GM19438 (cell line): ENCODE measurements at regions not wholly inside any gene's neighbourhood (a gene's known extent, or its start where the extent isn't known, plus 50 kb on each side); places are given as distances from the start of the nearest gene placed in this dataset.

Experiments
- ATAC-seq: cut with Tn5 transposase; IDR thresholded peaks from one replicate; pipeline ENCODE4 v1.9.1; 2021; ENCODE audit warnings: low read depth; ENCODE audit not compliant: unreplicated experiment

DNA sequence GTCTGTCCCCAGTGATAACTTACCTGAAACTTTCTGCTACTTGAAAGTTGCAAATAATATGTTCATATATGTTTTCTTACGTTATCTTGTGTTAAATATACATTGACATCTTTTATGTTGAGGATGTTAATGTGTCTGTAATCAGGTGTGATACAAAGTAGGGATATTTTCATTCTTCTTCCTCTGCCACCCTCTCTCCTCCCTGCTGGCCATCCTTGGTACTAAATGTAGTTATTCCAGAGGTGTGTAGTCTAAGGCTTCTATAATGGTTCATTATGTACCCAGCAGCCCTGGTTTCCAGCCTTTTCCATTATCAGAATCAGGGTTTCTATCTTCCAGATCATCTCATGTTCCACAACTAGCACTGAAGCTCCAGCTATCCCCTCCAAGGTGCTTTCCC, 606.7 kb upstream of the KLHL1 start:
- ATAC-seq, result no peak

DNA sequence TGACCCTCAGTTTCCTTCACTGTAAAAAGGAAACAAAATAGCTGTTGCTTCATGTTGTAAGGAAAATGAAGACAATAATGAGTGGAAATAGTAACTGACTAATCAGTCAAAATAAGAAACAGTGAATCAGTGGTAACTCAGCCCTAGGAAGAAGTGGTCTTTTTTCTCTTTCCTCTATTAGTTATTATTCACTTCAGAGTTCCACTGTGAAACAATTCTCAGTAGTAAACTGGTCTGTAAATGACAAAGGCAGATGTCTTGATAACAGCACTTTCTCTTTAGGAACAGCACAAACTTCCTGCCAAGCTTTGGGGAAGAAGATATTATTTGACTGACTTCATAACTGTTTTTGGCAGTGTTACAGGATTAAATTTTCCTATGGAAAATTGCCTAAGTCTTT, 600.5 kb upstream of the KLHL1 start:
- no peak for ATAC-seq

DNA sequence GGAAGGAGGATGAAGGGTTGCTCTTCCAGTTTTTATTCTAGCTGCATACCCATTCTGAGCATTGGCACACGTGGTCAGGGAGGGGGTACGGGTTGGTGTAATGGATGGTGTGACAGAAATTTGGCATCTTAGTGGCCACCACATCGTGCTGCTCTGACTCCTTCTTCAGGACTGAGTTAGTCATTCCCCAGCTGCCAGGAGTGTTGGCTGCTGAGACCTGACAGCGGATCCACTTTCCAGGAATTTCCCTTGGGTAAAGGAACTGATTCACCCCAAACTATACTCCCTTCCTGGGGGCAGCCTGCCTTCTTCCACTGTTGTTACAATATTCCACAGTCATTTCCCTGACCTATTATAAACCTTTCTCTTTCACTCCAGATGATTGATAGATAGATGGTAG, 595.5 kb upstream of the KLHL1 start:
- ATAC-seq, result no peak

DNA sequence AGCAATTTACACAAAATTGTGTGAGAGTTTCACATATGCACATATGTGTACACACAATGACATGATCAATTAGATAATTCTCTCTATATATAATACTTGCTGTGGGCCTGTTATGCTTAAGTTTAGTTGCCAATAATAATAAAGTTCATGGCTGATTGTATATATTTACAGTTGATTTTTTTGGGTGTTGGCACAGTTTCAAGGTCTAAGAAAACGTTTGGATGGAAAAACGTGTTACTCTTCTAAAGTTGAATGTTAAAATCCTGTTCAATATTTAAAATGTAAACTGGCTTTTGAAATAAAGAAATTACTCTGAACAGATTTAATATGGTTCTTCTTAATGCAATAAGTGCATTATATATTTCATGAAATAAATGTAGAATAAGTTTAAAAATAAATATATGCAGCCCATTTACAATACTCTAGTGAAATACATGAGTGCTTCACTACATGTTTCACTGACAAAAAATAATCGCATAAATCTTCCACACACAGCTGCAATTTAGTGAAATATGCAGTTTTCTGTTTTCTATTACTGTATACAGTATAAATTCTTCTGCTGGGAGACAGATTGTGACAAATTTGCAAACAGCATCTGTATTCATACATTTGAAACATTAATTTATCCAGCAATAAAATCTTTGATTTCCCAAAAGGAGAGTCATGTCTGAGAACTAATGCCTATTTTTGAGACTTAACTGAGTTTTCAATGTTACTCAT, 586.9 kb upstream of the KLHL1 start:
- no peak for ATAC-seq

DNA sequence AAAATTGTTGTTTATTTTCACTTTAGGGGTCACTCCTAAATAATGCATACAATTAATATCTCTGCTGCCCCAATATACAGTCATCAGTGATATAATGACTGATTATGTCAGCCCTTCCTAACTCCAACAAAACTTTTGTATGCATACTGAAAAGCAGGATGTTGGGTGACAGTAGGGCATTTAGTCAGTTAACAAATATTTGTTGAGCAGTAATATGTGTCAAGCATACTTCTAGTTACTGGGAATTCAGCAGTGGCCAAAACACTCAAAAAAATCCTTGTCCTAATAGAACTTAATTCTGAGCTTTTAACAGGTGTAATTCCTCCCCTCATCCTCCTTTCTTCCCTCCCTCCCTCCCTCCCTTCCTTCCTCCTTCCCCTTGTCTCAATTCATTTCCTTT, 560.7 kb upstream of the KLHL1 start:
- ATAC-seq, result no peak

DNA sequence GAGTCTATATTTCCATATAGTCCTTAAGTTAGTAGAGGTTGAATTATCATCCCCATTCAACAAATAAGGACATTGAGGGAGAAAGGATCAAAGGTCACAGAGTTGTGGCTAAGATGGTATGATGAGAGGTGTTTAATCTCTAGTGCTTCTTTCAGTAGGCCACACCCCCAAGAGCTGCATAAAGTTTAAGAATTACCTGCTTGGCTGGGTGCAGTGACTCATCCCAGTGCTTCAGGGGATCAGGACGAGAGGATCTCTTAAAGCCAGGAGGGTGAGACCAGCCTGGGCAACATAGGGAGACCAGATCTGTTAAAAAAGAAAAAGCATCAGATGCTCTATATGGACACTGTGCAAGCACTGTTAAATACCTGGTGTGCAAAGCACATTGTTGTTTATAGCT, 560.0 kb upstream of the KLHL1 start:
- no peak for ATAC-seq

DNA sequence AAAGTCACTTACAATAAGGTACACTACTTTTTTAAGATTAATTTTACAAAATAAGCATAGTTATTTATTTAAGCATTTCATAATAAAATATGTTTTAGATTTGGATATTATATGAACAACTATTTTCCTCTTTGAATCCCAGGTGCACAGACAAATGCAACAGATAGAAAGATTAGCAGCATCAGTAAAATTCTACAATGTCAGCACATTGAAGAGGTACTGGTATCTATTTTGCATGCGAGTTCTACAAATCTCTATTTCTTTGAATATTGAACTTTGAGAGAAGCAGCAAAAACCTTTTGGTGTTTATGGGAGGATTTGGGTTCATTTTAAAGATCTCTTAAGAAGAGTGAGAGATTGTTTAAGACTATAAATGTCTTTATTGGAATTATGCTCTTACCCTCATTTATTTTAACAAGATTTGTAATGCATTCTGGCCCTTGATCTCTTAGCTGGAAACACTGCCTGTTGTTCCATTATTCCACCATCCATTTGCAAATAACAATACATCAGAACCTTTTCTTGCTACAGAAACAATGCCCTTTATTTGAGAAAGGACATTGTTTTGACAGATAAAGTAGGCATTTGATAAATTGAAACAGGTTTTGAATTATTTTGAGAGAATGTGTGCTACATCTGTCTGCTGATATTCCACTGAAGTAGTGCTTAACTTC, 558.8 kb upstream of the KLHL1 start:
- ATAC-seq, result no peak

DNA sequence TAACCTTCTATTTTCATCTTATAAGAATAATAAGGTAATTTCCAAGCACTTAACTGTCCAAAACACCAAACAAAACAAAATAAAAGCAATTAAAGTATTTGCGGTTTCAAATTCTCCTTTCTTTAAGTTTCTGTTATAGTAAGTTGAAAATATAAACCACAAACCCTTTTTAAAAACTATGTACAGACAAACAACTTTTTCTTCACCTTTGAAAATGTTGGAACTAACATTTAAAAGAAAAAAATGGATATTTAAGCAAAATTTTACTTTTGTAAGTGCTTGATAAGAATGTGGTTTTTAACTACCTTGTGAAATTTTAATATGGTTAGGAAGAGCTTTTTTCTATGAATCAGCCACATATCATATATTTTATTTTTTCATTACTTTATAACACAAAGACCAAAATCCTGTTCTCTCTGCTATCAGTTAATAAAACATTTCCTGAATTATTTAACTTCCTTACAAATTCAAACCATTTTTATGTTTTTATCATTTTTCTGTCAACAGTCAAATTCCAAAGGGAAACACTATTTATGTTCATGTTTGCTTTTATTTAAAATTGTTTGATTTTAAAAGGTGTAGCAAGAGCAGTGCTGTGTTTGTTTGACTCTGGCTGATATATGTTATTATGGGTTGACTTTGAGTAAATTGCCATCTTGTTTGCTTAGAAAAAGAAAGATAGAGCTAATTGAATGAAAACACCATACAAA, 554.1 kb upstream of the KLHL1 start:
- no peak for ATAC-seq

DNA sequence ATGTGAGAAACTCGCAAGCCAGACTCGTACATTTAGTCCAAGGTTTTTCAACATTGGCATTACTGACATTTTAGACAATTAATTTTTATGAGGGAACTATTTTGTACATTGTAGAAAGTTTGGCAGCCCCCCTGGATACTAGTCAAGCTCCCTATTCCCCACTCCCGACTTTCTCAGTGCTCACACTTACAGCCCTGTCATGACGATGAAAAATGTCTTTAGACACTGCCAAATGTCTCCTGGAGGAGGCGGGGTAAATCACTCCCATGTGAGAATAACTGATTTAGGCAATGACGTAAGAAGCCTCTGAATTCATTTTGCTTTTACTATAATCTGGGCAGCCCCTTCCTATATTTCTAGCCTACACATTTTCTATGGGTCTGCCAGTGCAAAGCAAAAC, 535.8 kb upstream of the KLHL1 start:
- ATAC-seq, result no peak

DNA sequence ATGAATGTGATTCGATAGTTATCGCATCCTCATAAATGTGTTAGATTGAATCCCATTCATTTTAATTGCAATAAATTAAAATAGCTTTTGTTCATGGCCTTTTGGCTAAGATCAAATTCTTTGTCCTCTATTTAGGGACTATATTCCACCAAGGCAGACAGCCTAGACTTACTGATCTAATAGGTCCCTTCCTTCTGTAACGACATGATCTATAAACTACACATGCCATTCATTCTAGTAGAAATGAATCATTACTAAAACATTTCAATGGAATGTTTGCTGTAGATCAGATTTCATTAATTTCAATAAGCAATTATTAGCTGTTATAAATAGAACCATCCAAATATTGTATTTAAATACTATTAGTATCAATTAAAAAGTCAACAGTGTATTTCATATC, 526.6 kb upstream of the KLHL1 start:
- no peak for ATAC-seq

DNA sequence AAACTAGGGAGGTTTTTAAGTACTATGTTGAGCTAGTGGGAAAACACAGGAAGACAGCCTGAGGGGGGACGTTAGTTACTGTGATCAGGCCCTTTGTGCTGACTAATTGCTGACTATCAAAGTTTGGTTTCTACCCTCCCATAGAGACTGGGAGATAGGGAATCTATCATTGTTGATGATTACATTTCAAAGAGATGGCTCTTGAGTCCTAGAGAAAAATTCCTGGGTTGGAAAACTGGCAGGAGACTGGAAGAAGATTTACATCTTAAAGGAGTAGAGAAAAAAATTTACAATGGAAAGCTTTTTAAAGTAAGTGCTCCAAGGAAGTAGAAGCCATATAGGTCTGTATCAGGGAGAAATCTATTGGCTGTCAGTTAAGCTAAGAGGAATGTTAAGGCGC, 522.0 kb upstream of the KLHL1 start:
- ATAC-seq, result no peak

DNA sequence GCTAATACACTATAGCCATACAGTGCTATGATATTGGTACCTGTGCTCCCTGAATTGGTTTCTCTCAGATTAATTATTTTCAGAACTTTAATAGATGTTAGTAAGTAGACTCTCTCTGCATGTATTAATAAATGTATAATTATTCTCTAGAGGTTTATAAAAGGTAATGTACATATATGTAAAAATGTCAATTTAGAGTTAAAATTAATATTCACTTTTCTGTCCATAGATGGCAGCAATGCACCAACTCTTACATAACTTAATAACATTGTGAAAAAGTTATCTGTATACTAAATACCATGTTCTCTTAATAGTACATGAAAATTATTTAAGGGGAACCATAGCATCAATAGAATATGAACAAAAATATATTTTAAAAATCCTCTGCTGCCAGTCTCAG, 515.0 kb upstream of the KLHL1 start:
- ATAC-seq, result no peak

DNA sequence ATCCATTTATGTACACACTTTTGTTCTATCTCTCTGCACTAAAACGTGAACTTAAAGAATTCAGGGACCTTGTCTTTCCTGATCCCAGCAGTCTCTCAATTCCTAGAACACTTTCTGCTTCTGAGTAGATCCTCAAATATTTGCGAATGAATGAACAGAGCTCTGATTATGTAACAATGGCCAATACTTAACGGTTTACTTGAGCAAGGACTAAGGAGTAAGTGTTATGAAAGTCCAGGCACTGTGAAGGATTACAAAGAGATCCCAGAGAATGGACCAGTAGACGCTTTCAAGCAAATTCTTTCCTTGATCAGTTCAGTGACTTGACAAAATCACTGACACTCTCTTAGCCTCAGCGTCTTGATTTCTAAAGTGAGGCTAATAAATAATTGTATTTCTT, 514.5 kb upstream of the KLHL1 start:
- no peak for ATAC-seq

DNA sequence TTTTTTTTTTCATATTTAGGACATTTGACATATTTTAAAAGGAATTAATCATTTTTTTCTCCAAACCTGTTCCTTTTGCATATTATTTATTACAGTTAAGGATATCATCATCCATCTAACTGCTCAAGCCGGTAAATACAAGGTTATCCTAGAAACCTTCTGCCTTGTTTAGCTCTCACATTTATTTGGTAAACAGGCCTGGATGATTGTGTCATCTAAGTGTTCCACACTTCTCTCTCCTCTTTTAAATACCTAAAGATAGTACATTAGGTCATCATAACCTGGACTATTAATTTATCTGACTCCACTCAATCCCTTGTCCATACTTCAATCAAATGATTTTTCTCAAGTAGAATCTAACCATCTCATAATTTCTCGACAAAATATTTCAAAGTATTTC, 511.7 kb upstream of the KLHL1 start:
- ATAC-seq, result no peak

DNA sequence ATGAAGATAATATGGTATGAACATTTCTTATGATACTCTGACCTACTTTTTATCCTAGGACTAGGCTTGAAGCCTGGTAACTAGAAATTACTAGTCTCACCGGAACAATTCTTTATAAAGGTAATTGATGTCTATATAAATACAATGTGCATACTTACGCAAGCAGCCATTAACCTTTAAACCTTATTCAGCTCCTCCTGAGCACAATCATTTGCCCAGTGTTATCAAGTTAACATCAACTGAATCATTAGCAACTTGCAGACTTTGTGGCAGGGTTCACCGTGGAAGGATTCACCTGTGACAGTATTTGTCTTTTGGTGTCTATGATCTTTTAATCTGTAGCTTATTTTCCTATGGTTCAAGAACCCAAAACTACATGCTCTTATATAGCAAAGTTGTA, 508.6 kb upstream of the KLHL1 start:
- ATAC-seq, result no peak

DNA sequence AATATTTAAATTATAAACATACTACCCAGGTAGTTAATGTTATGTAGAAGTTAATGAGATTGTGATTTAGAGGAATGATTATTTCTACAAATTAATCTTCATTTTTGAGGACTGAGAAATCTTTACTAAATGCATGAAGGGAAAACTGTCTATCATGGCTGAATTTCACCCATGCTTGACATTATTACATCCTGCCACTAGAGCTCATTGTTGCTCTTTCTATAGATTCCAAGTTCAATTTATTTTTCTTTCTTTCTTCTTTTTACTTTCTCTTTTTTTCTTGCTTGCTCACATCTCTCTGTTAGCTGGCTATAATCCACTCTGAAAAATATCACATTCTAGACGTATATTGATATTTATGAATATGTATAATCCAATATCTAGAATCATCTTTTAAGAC, 505.0 kb upstream of the KLHL1 start:
- ATAC-seq, result no peak

DNA sequence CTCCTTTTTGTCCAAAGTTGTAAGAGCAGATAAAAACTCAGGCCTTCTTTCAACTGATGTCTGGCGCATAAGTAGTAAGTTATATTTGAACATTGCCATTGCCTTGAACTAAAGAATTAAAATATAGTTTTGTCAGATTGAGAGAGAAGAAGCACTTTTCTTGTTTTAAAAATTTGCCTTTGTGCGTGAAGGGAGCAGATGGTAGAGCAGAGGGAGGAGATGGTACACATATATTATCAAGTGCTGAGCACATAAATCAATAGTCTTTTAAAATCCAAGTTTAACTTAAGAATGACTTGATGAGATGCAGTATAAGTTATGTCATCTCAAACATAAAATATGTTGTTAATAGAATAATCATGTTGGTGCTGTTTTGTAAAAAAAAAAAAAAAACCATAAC, 504.6 kb upstream of the KLHL1 start:
- no peak for ATAC-seq

DNA sequence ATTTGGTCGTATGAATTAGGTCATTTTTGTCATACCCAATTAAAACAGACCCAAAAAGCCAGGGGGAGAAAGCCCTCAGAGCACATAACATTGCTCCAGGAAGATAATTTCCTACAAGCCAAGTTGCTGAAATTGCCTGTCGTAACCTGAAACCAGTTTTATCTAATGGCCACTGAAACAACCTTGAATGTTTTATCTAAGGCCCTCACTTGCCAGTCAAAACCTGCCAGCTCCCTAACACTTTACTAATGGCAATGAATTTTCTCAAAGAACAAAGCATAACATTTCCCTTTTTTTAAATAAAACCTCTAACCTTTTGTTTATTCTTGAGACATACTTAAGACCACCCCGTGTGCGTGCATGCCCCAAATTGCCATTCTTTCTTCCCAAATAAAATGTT, 496.2 kb upstream of the KLHL1 start:
- no peak for ATAC-seq

DNA sequence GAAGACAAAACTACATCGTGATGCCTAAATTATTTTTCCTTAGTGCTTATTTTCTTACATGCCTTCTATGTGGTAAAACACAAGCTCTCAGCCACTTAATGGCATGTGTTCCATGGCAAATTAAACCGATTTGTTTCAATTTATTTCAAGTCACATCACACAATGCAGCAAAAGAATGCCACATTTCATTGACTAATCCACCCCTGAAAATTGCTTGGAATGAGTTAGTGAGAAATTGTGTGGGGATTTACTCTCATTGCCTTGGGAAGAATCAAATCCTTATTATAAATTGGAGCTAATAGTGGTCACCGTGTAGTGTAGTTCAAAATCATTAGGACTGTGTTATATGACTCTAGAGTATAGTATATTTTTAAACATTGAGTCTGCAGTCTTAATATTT, 485.5 kb upstream of the KLHL1 start:
- ATAC-seq, result no peak

DNA sequence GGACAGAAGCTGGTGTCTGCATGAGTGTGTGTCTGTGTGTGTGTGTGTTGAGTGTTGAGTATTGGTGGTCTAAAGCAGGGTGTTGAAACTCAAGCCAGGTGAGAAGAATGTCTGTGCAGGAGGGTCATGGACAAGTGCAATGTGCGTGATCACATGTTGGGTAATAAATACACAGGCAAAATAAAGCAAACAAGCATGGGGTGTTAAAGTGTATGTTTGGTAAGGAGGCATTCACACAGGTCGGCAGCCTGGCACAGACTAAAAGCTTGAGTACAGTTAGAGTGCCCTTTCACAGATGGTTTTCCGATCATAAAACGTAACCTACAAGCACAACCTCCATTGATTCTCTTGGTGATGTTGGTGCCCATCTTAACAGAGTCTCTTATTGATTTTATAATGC, 476.9 kb upstream of the KLHL1 start:
- no peak for ATAC-seq

DNA sequence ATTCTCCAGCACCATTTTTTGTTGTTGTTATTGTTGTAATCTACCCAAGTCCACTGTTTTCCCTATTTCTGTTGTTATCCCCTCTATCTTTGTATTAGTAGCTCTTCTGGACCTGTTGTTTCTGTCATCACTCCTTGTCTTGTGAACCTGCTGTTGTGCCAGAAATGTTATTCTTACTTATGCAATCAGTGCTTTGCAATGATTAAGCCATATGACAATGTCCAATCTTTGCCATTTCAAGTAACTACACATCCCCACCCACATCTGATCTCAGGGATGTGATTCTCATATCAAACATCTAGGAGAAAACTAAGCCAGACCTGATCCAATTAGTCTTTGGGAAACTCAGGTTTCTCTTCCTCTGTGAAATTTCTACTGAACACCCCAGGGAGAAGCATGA, 472.6 kb upstream of the KLHL1 start:
- no peak for ATAC-seq

DNA sequence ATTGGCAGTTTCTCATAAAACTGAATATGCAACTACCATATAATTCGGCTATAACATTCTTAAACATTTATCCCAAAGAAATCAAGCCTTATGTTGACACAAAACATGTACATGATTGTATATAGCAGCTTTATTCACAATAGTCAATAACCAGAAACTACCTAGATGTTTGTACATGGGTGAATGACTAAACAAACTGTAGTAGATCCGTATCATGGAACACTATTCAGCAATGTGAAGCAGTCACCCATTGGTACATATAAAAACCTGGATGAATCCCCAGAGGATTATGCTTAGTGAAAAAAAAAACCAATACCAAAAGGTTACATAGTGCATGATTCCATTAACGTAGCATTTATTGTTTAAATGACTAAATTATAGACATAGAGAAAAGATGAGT, 471.7 kb upstream of the KLHL1 start:
- ATAC-seq, result no peak
